Suppressor macrophage (primary cell): ENCODE measurements at regions not wholly inside any gene's neighbourhood (a gene's known extent, or its start where the extent isn't known, plus 50 kb on each side); places are given as distances from the start of the nearest gene placed in this dataset.
"Not testable (repeated sequence)": the region's sequence is repeated elsewhere in the genome, so short reads cannot be mapped to it uniquely, and the experiment has no call there.

Experiments
- DNase-seq, 4 experiments: peaks; one replicate each; pipeline ENCODE4 v3.0.0-alpha.2; 2020 to 2022

GRCh38 chr16:65601781-65602180 is 479.9 kb upstream of the CDH11 start:
- DNase-seq = no peak

- no peak for DNase-seq
Measured at GRCh38 chr16:65600629-65601028, 478.8 kb upstream of the CDH11 start.

GRCh38 chr16:65600046-65600445 is 478.2 kb upstream of the CDH11 start:
- DNase-seq = no peak

GRCh38 chr16:65598621-65599020 is 476.8 kb upstream of the CDH11 start:
- no peak for DNase-seq

- DNase-seq = no peak
Measured at GRCh38 chr16:65583498-65583897, 461.6 kb upstream of the CDH11 start.

- no peak for DNase-seq
Measured at GRCh38 chr16:65579050-65579449, 457.2 kb upstream of the CDH11 start.

GRCh38 chr16:65576631-65577030 is 454.8 kb upstream of the CDH11 start:
- DNase-seq = peak in 1 of 4 experiments; percentile 1

- no peak for DNase-seq
Measured at GRCh38 chr16:65576139-65576538, 454.3 kb upstream of the CDH11 start.

- DNase-seq = no peak
Measured at GRCh38 chr16:65574326-65574966, 452.6 kb upstream of the CDH11 start.

- DNase-seq = no peak
Measured at GRCh38 chr16:65572156-65572555, 450.3 kb upstream of the CDH11 start.

- no peak for DNase-seq
Measured at GRCh38 chr16:65570261-65570660, 448.4 kb upstream of the CDH11 start.

- DNase-seq = no peak
Measured at GRCh38 chr16:65559846-65560245, 438.0 kb upstream of the CDH11 start.

- DNase-seq = not testable (repeated sequence)
Measured at GRCh38 chr16:65549689-65550088, 427.8 kb upstream of the CDH11 start.

GRCh38 chr16:65548470-65548869 is 426.6 kb upstream of the CDH11 start:
- DNase-seq = no peak

GRCh38 chr16:65547772-65548446 is 426.0 kb upstream of the CDH11 start:
- no peak for DNase-seq

- DNase-seq = no peak
Measured at GRCh38 chr16:65546353-65546791, 424.5 kb upstream of the CDH11 start.

GRCh38 chr16:65545413-65545956 is 423.6 kb upstream of the CDH11 start:
- no peak for DNase-seq

GRCh38 chr16:65543781-65544740 is 422.2 kb upstream of the CDH11 start:
- DNase-seq = no peak

GRCh38 chr16:65541646-65542045 is 419.8 kb upstream of the CDH11 start:
- DNase-seq = no peak

GRCh38 chr16:65540901-65541300 is 419.0 kb upstream of the CDH11 start:
- no peak for DNase-seq

GRCh38 chr16:65538976-65539375 is 417.1 kb upstream of the CDH11 start:
- no peak for DNase-seq

- no peak for DNase-seq
Measured at GRCh38 chr16:65537336-65537735, 415.5 kb upstream of the CDH11 start.

- no peak for DNase-seq
Measured at GRCh38 chr16:65534121-65534528, 412.3 kb upstream of the CDH11 start.
